Heart right ventricle (tissue), 16 donors: ENCODE measurements at regions not wholly inside any gene's neighbourhood (a gene's known extent, or its start where the extent isn't known, plus 50 kb on each side); places are given as distances from the start of the nearest gene placed in this dataset.

Experiments
- ATAC-seq, 8 donors: fragments of 200-7000 bp; cut with Tn5 transposase; one replicate each; pipeline ENCODE4 v1.9.1; 2020; ENCODE audit warnings: mild to moderate bottlenecking in 8 of 8, moderate library complexity in 8 of 8, moderate number of reproducible peaks in 1 of 8
- DNase-seq, 2 donors: peaks; one replicate each; pipeline ENCODE4 v3.0.0-alpha.2; 2020
- H3K27ac ChIP-seq, 10 donors: fragments of 200-600 bp; sonication (generic) in 2 of 10; one replicate each; pipeline versions ENCODE4 v1.5.0 to v1.8.0; 2020 to 2022; ENCODE audit warnings: mild to moderate bottlenecking in 3 of 10
- H3K27me3 ChIP-seq, 7 donors: fragments of 200-600 bp; one replicate each; pipeline ENCODE4 v1.8.0; 2021 to 2022; ENCODE audit warnings: mild to moderate bottlenecking in 2 of 7
- H3K36me3 ChIP-seq, 9 donors: fragments of 200-600 bp; sonication (generic) in 1 of 9; one replicate each; pipeline versions ENCODE4 v1.5.0 to v1.8.0; 2020 to 2022; ENCODE audit warnings: mild to moderate bottlenecking in 2 of 9
- H3K4me1 ChIP-seq, 9 donors: fragments of 200-600 bp; sonication (generic) in 1 of 9; one replicate each; pipeline versions ENCODE4 v1.5.0 to v1.8.0; 2020 to 2022; ENCODE audit warnings: mild to moderate bottlenecking in 4 of 9
- H3K4me3 ChIP-seq, 10 donors: fragments of 200-600 bp; sonication (generic) in 2 of 10; one replicate each; pipeline versions ENCODE4 v1.5.0 to v1.8.0; 2020 to 2022; ENCODE audit warnings: mild to moderate bottlenecking in 7 of 10, moderate library complexity in 2 of 10
- H3K9me3 ChIP-seq, 11 donors: fragments of 200-600 bp in 10 of 11; sonication (generic) in 2 of 11; one replicate each; pipeline versions ENCODE4 v1.5.0 to v1.8.0; 2013 to 2022; ENCODE audit warnings: mild to moderate bottlenecking in 2 of 11, control low read depth in 1 of 11, moderate library complexity in 1 of 11
- CTCF ChIP-seq, 9 donors: fragments of 200-600 bp; sonication (generic) in 2 of 9; IDR thresholded peaks; one replicate each; pipeline versions ENCODE4 v1.5.0 to v1.8.0; 2021 to 2022; ENCODE audit warnings: antibody characterized with exemption in 9 of 9, mild to moderate bottlenecking in 5 of 9, moderate library complexity in 1 of 9
- WGBS, 2 donors: extraction: QIAGEN DNeasy Blood & Tissue Kit; methylation state at CpG; one replicate each; pipeline ENCODE4 v1.1.7; 2013; ENCODE audit warnings: inconsistent platforms in 1 of 2; 5-methylcytosine and 5-hydroxymethylcytosine counted together
- intact Hi-C, 10 donors: fragments of 100-400 bp; cut with DNase I; formaldehyde crosslinking; loops; one replicate each; pipeline versions ENCODE4 v1.11.1 to v1.14.2; 2022
- donor health status: Arrhythmogenic right ventricular cardiomyopathy.
- donor health status: ischemic (EF 13 %, LVEDD 7.1; RV severe dilation, severe dysfunction).
- donor health status: healthy with polysubstance abuse.
- donor health status: DM: no; HTN: yes; CAD: no.
- donor health status: DM: no; HTN: no; CAD: no.
- donor health status: ischemic (EF 25% LVEDD 6.9; RV normal size, moderate dysfunction).
- donor health status: ischemic (EF 25% LVEDD 5.7; RV mildly dilated, moderate dysfunction).
- donor health status: healthy.
- donor health status: DM: yes; HTN: yes; CAD: no.
- donor health status: Ischemic cardiomyopathy.
- donor health status: ischemic (EF 35%, LVEDD 5.7; RV mildly dilated, moderate dysfunction).
- donor health status: nonischemic (EF 11% LVEDD 7.7; RV severe dilation, severe dysfunction).
- donor health status: DM: yes; HTN: yes; CAD: no.
- donor health status: PGD.
- donor health status: ischemic (EF 29% LVEDD 5.4; RV normal size, mild dysfunction).
- donor health status: nonischemic (EF 23%, LVEDD 6.1; RV moderate dilation, normal function).

DNA sequence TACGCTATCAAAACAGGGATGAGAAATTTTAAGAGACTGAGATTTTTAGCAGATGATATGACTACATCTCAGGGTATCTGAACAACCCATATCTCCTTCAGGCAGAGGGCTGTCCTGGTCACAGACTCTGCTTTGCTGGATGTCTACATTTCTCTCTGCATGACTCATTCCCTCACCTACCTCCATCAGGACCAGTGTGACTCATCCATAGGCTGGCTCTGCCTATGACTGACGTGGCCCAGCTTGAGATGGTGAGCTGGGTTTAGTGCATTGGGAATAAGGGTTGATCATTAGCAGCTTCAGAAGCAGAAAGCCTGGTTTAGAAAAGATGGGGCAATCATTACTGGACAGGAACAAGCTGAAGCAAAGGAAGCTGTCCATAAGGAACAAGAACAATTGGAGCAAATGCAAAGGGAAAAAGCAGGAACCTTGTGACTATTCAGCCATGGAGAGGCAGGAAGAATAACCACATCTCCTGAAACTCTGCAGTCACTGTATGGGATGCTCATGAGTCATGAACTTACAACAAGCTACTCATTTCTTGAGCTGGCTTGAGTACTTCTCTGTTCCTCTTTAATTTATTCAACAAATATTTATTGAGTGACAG is 86.4 kb upstream of the CBLN4 start:
- DNase-seq: no peak
- no peak for ATAC-seq
- no peak for TF ChIP-seq CTCF (IDR thresholded peaks at IDR 0.05)
- no peak overlapping the region for H3K4me3 ChIP-seq
- 41 to 47% methylated on average over 2 of the region's 2 CpGs for WGBS, 2 donors
- no peak overlapping the region for H3K27ac ChIP-seq
- intact Hi-C loops: no loop called here
- no peaks in the 10 kb centered on the region for H3K27me3 ChIP-seq
- H3K9me3 ChIP-seq: peaks cover 0 to 32% (median 10%) of the 10 kb centered on the region in 11 donors
- H3K36me3 ChIP-seq: no peaks in the 10 kb centered on the region
- no peaks in the 10 kb centered on the region for H3K4me1 ChIP-seq

DNA sequence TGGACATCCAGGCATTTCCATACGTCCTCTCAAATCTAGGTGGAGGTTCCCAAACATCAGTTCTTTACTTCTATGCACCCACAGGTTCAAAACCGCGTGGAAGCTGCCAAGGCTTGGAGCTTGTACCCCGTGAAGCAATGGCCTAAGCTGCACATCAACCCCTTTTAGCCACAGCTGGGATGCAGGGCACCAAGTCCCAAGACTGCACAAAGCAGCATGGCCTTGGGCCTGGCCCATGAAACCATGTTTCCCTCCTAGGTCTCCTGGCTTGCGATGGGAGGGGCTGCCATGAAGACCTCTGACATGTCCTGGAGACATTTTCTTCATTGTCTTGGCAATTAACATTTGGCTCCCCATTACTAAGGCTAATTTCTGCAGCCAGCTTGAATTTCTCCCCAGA is 88.9 kb upstream of the CBLN4 start:
- WGBS, 2 donors: 62 to 64% methylated on average over 5 of the region's 5 CpGs
- intact Hi-C loops: no loop called here
- no peaks in the 10 kb centered on the region for H3K27me3 ChIP-seq
- DNase-seq: no peak
- TF ChIP-seq CTCF (IDR thresholded peaks at IDR 0.05): no peak
- no peak for ATAC-seq
- peaks cover 0 to 42% (median 10%) of the 10 kb centered on the region in 11 donors for H3K9me3 ChIP-seq
- H3K36me3 ChIP-seq: no peaks in the 10 kb centered on the region
- H3K4me1 ChIP-seq: no peaks in the 10 kb centered on the region
- H3K4me3 ChIP-seq: no peak overlapping the region
- H3K27ac ChIP-seq: no peak overlapping the region

- H3K36me3 ChIP-seq: no peaks in the 10 kb centered on the region
- no peak for ATAC-seq
- no peak overlapping the region for H3K4me3 ChIP-seq
- intact Hi-C loops: no loop called here
- H3K4me1 ChIP-seq: no peaks in the 10 kb centered on the region
- no peaks in the 10 kb centered on the region for H3K27me3 ChIP-seq
- DNase-seq: no peak
- no peak for TF ChIP-seq CTCF (IDR thresholded peaks at IDR 0.05)
- peaks cover 0 to 41% (median 6%) of the 10 kb centered on the region in 11 donors for H3K9me3 ChIP-seq
- H3K27ac ChIP-seq: no peak overlapping the region
- WGBS, 2 donors: 44 to 57% methylated on average over 1 of the region's 1 CpG
These were observed 93.7 kb upstream of the CBLN4 start for GRCh38 chr20:56098981-56099500.

DNA sequence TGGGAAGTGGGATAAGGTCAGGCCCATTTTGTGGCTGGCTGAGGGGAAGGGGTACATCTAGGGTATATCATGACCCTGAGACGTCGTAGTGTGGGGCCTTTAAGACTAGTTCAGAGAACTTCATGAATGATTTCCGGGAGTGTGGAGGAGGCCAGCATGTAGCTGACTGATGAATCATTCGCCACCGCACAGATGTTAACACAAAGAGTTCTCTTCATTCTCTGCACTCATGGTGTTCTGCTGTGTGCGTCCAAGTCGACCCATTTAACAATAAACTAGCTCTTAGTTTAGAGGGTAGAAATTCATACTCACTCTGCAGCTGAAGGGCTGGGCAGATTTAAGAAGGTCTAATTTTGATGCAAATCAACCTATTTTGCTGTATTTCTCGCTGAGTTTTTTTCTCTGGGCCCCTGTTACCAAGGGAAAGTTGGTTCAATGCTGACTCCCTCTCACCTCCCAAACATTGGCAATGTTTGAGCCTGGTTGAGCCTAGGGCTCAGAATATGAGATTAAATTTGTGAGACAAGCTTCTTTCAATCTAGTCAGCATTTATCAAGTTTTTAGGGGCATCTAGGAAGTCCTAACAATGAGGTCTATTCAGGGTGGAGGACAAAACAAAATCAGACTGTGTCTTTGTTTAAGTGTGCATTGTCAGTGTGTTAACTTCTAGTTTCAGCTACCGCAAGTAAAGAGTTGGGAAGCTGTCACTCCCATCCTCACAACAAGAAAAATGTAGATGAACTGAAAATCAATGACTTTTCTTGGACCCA is 106.8 kb upstream of the CBLN4 start:
- Histone ChIP-seq H3K36me3 (no peaks in the 10 kb centered on the region), H3K4me1 (no peaks in the 10 kb centered on the region), H3K9me3 (peaks cover 0 to 15% (median 0%) of the 10 kb centered on the region in 11 donors), H3K27me3 (no peaks in the 10 kb centered on the region), H3K4me3 (no peak overlapping the region), H3K27ac (no peak overlapping the region)
- peak in 1 of 8 donors; percentile 18 for ATAC-seq
- no peak for TF ChIP-seq CTCF (IDR thresholded peaks at IDR 0.05)
- WGBS, 2 donors: 67 to 76% methylated on average over 9 of the region's 9 CpGs
- no peak for DNase-seq
- intact Hi-C loops: no loop called here
